ENCODE measurements at regions not wholly inside any gene's neighbourhood (a gene's known extent, or its start where the extent isn't known, plus 50 kb on each side); places are given as distances from the start of the nearest gene placed in this dataset.
"Not testable (repeated sequence)": the region's sequence is repeated elsewhere in the genome, so short reads cannot be mapped to it uniquely, and the experiment has no call there.

DNA sequence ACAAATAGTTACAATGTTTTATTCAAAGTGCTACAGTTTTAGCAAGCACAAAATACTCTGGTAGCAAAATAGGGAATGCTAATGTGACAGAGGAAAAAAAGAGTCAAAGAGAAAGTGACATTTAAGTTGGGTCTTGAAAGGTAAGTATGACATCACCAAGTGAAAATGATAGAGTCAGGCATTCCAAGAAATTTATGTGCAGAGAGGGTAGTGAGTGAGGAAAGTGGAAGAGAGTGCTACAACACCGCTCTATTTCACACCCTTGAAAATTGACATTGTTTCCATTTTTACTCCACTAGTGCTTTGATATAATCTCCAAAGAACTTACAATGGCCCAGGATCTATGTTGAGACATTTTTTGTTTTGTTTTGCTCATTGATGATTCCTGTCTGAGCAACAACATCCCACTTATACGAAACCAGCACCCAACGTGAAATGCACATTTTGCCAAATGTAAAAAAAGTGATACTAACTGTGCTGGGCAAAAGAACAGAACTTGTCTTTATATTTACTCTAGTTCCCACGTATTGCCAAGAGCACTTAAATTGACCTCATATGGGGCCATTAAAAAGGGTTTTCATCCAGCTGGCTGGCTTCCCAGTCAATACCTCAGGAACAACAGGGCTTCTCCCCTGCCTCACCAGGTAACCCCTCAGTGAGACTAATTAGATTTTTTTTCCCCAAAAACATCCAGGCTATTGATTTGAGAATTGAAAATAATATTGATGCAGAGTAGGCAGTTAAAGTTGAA lies 206.3 kb upstream of the NR5A2 start:
- in situ Hi-C loops (cut with HindIII; ENCODE audit: low sequenced_read_pairs) = no loop called here
- no peak overlapping the region for H3K4me3 ChIP-seq (ENCODE audit: low read depth, low read length)
- DNase-seq (ENCODE audit: low read depth, low spot score) = no peak
- TF ChIP-seq, protein P1, sequence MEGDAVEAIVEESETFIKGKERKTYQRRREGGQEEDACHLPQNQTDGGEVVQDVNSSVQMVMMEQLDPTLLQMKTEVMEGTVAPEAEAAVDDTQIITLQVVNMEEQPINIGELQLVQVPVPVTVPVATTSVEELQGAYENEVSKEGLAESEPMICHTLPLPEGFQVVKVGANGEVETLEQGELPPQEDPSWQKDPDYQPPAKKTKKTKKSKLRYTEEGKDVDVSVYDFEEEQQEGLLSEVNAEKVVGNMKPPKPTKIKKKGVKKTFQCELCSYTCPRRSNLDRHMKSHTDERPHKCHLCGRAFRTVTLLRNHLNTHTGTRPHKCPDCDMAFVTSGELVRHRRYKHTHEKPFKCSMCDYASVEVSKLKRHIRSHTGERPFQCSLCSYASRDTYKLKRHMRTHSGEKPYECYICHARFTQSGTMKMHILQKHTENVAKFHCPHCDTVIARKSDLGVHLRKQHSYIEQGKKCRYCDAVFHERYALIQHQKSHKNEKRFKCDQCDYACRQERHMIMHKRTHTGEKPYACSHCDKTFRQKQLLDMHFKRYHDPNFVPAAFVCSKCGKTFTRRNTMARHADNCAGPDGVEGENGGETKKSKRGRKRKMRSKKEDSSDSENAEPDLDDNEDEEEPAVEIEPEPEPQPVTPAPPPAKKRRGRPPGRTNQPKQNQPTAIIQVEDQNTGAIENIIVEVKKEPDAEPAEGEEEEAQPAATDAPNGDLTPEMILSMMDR (IDR thresholded peaks at IDR 0.05; ENCODE audit: low read depth, low read length) = no peak

DNA sequence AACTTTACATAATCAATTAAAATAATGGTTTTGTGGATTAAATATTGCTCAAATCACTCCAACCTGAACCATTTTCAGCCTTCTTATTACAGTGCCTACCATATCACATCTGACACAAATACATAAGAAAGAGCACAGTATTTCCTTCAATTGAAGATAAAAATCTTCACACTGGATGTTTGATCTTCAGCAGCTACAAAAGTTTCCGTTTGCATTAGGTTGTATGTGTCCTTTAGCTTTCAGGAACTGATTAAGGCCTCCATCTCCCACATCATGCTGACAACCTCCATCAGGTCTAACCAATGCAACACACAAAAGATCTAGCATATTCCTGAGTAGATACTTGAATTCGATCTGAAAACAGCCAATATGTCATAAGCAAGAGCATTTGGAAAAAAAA lies 195.1 kb upstream of the NR5A2 start:
- no peak overlapping the region for H3K4me3 ChIP-seq (ENCODE audit: low read depth, low read length)
- in situ Hi-C loops (cut with HindIII; ENCODE audit: low sequenced_read_pairs) = no loop called here
- no peak for DNase-seq (ENCODE audit: low read depth, low spot score)
- TF ChIP-seq, protein P1 (IDR thresholded peaks at IDR 0.05; ENCODE audit: low read depth, low read length) = no peak

DNA sequence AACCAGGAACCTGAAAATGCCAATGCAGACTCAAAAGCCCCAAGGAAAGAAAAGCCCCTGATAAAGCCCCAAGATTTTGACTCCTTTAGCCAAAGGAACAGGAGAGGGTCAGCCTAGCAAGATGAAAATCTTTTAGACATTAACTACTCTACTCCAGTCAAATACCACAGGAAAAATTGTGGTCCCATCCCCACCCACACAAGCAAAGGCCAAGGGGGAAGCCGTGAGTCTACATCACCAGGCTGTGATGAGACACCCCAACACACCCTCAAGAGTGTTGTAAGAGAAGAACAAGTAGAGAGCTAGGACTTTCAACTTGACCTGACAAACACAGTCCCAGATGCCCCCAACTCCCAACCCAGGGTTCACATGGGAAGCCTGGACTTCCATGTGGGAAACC lies 192.8 kb upstream of the NR5A2 start:
- no peak overlapping the region for H3K4me3 ChIP-seq (ENCODE audit: low read depth, low read length)
- no peak for DNase-seq (ENCODE audit: low read depth, low spot score)
- in situ Hi-C loops (cut with HindIII; ENCODE audit: low sequenced_read_pairs) = no loop called here
- TF ChIP-seq, protein P1 (IDR thresholded peaks at IDR 0.05; ENCODE audit: low read depth, low read length) = no peak

DNA sequence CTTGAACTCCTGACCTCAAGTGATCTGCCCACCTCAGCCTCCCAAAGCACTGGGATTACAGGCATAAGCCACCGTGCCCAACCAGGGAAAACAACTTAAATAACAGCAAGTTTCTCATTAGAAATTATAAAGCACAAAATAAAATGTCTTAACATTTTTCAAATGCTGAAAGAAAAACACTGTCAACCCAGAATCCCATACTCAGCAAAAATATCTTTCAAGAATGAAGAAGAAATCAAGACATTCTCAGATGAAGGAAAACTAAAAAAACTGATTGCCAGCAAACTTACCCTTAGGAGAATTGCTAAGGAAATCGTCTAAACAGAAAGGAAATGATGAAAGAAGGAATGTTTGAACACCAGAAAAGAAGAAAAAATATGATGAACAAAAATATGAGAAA lies 191.1 kb upstream of the NR5A2 start:
- in situ Hi-C loops (cut with HindIII; ENCODE audit: low sequenced_read_pairs) = no loop called here
- TF ChIP-seq, protein P1 (IDR thresholded peaks at IDR 0.05; ENCODE audit: low read depth, low read length) = no peak
- no peak for DNase-seq (ENCODE audit: low read depth, low spot score)
- H3K4me3 ChIP-seq (ENCODE audit: low read depth, low read length) = no peak overlapping the region

DNA sequence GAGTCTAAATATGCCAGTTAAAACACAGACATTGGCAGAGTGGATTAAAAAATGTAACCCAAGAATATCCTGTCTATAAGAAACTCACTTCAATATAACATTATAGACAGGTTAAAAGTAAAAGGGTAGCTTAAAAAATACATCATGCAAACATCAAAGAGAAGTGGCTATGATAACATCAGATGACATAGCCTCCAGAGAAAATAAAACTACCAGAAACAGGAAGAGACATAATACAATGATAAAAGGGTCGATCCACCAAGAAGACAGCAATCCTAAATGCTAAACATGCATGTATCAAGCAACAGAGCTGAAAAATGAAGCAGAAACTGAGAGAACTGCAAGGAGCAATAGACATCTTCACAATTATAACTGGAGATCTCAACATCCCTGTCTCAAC lies 190.2 kb upstream of the NR5A2 start:
- in situ Hi-C loops (cut with HindIII; ENCODE audit: low sequenced_read_pairs) = no loop called here
- no peak overlapping the region for H3K4me3 ChIP-seq (ENCODE audit: low read depth, low read length)
- DNase-seq (ENCODE audit: low read depth, low spot score) = no peak
- TF ChIP-seq, protein P1 (IDR thresholded peaks at IDR 0.05; ENCODE audit: low read depth, low read length) = no peak

DNA sequence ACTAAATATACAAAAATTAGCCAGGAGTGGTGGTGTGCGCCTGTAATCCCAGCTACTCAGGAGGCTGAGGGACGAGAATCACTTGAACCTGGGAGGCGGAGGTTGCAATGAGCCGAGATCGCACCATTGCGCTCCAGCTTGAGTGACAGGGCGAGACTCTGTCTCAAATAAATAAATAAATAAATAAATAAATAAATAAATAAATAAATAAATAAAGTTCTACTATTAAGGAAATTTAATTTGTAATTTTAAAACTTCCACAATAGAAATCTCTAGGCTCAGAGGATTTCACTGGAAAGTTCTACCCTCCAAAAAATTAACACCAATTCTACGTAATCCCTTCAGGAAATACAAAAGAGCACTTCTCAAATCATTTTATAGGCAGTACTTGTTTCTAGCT lies 187.9 kb upstream of the NR5A2 start:
- in situ Hi-C loops (cut with HindIII; ENCODE audit: low sequenced_read_pairs); DNase-seq (ENCODE audit: low read depth, low spot score); H3K4me3 ChIP-seq (ENCODE audit: low read depth, low read length): not testable (repeated sequence)

DNA sequence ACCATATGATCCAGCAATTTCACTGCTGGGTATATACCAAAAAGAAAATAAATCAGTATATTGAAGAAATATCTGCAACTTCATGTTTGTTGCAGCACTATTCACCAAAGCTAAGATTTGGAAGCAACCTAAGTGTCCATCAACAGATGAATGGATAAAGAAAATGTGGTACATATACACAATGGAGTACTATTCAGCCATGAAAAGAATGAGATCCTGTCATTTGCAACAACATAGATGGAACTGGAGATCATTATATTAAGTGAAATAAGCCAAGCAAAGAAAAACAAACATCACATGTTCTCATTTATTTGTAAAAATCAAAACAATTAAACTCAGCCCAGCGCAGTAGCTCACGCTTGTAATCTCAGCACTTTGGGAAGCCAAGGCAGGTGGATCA lies 184.4 kb upstream of the NR5A2 start:
- H3K4me3 ChIP-seq (ENCODE audit: low read depth, low read length); DNase-seq (ENCODE audit: low read depth, low spot score); in situ Hi-C loops (cut with HindIII; ENCODE audit: low sequenced_read_pairs): not testable (repeated sequence)

DNA sequence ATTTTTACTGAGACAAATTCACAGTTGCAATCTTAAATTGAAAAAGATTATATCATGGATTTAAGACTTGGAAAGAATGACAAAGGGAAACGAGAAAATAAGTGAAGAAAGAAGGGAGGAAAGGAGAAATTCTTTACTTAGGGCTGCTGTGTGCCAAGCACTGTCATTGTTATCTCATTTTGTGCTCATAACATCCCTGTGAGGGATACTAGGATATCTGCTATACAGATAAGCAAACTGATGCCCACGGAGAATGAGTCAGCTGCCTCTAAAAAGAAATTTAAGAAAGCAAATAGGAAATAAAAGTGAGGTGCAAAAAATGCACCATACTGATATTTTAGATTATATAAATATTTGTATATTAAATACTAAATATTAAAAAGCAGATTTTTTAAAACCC lies 183.6 kb upstream of the NR5A2 start:
- no peak for DNase-seq (ENCODE audit: low read depth, low spot score)
- TF ChIP-seq, protein P1 (IDR thresholded peaks at IDR 0.05; ENCODE audit: low read depth, low read length) = no peak
- in situ Hi-C loops (cut with HindIII; ENCODE audit: low sequenced_read_pairs) = no loop called here
- no peak overlapping the region for H3K4me3 ChIP-seq (ENCODE audit: low read depth, low read length)
